HG02938 (cell line): ENCODE measurements at regions not wholly inside any gene's neighbourhood (a gene's known extent, or its start where the extent isn't known, plus 50 kb on each side); places are given as distances from the start of the nearest gene placed in this dataset.
"Not testable (repeated sequence)": the region's sequence is repeated elsewhere in the genome, so short reads cannot be mapped to it uniquely, and the experiment has no call there.

Source experiments
- ATAC-seq: cut with Tn5 transposase; IDR thresholded peaks from one replicate; pipeline ENCODE4 v1.9.1; 2021; ENCODE audit warnings: mild to moderate bottlenecking, moderate library complexity; ENCODE audit not compliant: unreplicated experiment

DNA sequence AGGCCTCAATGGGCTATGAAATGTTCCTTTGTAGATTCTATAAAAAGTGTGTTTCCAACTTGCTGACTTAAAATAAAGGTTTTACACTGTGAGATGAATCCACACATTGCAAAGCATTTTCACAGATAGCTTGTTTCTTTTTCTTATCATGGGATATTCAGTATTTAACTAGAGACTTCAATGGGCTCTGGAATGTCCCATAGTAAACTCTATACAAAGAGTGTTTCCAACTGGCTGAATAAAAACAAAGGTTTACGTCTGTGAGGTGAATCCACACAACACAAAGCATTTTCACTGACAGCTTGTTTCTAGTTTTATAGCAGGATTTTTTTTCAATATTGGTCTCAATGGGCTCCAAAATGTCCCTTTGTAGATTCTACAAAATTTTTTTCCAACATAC lies 550.1 kb downstream of the KCNJ18 start:
- no peak for ATAC-seq

DNA sequence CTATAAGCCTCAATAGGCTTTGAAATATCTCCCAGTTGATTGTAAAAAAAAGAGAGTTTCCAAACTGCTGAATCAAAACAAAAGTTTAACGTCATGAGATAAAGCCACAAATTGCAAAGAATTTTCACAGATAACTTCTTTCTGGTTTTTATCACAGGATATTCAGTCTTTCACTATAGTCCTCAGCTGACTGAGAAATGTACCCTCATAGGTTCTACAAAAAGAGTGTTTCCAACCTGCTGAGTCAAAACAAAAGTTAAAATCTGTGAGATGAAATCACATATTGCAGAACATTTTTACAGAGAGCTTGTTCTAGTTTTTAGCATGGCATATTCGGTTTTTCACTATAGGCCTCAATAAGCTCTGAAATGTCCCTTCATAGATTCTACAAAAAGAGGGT lies 559.2 kb downstream of the KCNJ18 start:
- ATAC-seq = no peak

DNA sequence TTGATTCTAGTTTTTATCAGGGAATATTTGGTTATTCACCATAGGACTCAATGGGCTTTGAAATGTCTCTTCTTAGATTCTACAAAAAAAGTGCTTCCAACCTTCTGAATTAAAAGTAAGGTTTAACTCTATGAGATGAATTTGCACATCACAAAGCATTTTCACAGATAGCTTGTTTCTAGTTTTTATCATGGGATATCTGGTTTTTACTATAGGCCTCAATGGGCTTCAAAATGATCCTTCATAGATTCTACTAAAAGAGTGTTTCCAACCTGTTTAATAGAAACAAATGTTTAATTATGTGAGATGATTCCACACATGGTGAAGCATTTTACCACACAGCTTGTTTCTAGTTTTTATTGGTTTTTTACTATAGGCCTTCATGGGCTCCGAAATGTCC lies 560.7 kb downstream of the KCNJ18 start:
- ATAC-seq = no peak

DNA sequence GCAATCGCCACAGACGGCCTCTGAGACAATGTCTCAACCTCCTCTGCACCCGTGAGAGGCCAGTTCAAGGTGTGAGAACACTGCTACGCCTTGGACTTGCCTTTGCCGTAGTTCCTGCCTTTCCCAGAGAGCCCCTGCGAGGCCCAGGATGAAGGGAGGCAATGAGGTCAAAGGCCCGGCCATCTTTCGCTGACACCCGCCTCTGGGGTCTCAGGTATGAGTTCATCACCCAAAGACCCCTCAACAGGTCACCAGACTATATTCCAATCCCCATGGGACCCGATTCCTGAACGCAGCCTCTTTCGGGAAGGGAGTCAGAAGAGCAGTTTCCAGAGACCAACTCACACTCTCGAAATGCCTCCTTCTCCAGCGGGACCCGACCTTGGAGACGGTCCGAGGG lies 573.5 kb downstream of the KCNJ18 start:
- no peak for ATAC-seq

DNA sequence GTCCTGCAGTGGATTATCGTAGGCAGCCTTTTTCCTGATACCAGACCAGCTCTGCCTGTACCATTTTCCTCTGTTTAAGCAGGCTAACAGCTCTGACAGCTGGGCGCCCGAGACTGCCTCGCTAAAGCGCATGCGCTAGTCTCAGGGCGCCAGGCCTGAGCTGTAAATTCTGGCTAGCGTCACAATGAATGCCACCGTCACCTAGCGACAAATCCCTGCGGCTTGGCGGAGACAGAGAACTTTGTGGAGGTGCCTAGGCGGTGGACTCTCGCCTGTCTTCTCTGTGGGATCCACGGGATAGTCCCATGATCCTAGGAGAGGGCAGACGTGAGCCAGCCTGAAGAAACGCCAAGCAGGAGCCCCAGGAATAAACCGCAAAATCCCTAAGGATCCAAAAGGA lies 573.9 kb downstream of the KCNJ18 start:
- ATAC-seq = no peak

DNA sequence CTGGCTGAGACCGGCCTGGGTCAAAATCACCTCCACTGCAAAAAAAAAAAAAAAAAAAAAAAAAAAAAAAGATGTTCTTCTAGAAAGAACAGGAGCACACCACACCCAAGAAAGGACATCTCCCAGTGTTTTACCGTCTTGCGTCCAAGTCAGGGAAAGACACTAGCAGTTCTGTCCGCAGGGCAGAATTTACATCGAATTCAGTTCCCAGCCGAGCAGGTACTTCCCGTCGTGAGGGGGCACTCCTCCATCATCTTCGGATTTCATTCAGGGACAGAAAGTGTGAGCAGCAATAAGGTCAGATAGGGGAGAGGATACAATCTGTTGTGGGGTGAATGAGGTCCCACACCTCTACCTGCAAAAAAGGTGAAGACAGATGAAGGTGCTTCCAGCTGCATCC lies 574.7 kb downstream of the KCNJ18 start:
- no peak for ATAC-seq

DNA sequence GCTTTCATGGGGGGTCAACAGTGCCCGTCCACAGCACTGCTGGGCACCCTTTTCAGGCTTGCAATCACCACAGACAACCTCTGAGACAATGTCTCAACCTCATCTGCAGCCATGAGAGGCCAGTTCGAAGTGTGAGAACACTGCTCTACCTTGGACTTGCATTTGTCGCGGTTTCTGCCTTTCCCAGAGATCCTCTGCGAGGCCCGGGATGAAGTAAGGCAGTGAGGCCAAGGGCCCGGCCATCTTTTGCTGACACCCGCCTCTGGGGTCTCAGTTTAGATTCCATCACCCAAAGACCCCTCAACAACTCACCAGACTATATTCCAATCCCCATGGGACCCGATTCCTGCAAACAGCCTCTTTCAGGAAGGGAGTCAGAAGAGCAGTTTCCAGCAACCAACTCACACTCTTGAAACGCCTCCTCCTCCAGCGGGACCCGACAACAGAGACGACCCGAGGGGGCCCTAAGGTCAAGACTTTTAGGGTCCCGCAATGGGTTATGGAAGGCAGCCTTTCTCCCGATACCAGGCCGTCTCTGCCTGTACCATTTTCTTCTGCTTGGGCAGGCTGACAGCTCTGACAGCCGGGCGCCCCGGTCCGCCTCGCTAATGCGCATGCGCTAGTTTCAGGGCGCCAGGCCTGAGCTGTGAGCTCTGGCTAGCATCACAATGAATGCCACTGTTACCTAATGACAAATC lies 576.0 kb downstream of the KCNJ18 start:
- no peak for ATAC-seq

DNA sequence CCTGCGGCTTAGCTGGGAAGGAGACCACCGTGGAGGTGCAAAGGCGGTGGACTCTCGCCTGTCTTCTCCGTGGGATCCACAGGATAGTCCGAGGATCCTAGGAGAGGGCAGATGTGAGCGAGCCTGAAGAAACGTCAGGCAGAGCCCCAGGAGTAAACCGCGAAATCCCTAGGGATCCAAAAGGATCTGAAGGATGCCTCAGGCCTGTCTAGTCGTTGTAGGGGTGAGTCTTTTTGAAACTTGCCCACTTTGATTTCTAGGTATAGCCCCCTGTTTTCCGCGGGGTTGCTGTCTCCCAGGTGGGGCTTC lies 576.5 kb downstream of the KCNJ18 start:
- no peak for ATAC-seq

DNA sequence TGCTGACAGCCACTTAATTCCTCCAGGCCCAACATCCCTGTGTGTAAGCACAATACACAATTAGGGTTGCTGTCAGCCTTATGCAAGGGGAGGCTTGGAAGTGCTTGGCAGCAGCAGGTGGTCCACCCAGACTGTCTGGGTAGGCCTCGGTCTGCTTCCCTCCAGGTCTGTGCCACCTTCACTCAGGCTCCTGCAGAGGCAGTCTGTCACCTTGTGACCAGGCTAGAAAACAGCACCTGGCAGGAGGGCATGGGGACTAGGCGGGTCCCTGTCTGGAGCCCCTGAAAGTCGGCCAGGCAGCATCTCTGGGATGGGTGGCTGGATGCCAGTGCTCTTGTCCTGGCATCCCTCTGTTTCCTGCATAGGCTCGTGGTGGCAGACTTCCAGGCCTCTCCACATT lies 578.1 kb downstream of the KCNJ18 start:
- ATAC-seq = no peak

DNA sequence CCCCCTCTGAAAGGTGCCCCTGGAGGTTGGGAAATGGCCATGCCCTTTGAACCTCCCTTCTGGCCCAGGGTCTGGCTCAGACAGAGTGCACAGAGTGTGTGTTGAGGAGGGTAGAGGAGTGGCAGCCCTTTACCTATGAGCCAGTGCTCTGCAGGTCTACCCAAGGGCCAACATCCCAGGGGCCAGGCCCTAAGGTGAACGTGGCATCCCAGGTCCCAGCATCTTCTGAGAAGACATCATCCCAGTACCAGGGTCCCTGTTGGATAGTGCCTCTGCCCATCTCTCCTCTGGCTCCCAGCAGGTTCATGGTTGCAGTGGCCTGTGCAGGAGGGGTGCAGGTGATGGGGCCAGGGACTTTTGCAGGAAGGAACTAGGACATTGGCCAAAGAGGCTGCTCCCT lies 578.5 kb downstream of the KCNJ18 start:
- ATAC-seq = not testable (repeated sequence)

DNA sequence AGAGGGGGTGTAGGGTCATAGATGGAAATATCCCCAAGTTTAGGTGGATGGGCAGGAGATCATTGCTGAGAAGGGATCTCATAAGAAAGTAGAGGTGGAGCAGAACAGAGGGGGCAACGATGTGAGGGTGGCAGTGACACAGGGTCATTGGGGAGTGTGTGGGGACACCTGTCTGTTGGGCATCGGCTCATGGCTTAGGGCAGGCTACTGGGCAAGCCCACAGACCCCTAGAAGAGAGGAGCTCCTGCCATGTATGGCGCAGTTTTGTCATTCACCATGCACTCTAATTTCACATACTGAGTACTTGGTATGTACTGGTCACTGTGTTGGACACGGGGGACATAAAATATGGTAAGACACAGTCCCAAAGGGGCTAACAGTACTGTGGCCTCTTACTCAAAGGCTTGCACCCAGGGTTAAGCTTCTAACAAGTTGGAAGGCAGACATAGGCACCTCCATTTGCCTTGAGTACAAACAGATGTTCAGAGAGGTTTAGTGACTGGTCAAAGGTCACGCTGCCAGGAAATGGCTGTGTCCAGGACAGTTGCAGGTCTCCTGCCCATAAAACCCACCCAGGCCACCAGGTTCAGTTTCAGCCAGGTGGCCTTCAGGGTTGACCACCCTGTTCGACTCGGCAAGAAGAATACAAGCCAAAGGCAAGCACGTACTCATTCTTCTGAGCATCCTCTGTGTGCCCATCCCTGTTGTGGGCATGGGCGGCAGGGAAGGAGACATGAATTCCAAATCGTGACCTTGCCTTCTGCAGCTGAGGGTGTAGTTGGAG lies 580.2 kb downstream of the KCNJ18 start:
- ATAC-seq = no peak

DNA sequence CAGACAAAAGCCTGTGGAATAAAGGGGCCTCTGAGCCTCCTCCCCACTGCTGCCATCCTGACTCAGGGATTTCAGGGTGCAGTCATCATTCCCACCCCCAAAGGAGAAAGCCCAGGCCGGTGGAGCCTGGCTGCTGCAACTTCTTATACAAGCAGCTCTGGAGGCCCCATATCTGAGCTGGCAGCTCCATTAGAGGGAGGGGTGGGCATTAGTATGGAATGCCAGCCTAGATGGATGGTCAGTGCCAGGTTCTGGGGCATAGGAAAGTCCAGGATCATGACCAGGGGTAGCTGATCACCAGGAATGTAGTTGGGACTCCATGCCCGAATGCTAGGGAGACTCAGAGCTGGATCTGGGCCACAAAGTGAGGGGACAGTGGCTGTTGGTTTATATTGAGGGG lies 581.0 kb downstream of the KCNJ18 start:
- ATAC-seq = no peak

DNA sequence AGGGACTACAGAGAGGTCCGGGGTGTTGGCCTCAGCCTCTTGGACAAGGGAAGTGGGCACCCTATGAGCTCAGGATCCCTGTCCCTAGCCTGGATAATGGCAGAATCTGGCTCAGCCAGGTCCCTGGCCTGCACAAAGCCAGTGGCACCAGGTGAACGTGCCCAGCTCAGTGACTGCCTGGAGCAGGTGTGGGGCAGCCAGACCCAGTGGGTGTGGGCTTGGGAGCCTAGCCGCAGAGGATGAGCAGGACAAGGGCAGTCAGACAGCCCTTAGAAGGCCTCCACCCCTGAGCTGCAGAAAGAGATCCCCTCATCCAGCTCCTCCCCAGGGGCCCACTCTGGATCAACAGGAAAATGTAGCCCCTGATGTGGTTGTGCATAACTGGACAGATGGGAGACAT lies 585.3 kb downstream of the KCNJ18 start:
- ATAC-seq = no peak

DNA sequence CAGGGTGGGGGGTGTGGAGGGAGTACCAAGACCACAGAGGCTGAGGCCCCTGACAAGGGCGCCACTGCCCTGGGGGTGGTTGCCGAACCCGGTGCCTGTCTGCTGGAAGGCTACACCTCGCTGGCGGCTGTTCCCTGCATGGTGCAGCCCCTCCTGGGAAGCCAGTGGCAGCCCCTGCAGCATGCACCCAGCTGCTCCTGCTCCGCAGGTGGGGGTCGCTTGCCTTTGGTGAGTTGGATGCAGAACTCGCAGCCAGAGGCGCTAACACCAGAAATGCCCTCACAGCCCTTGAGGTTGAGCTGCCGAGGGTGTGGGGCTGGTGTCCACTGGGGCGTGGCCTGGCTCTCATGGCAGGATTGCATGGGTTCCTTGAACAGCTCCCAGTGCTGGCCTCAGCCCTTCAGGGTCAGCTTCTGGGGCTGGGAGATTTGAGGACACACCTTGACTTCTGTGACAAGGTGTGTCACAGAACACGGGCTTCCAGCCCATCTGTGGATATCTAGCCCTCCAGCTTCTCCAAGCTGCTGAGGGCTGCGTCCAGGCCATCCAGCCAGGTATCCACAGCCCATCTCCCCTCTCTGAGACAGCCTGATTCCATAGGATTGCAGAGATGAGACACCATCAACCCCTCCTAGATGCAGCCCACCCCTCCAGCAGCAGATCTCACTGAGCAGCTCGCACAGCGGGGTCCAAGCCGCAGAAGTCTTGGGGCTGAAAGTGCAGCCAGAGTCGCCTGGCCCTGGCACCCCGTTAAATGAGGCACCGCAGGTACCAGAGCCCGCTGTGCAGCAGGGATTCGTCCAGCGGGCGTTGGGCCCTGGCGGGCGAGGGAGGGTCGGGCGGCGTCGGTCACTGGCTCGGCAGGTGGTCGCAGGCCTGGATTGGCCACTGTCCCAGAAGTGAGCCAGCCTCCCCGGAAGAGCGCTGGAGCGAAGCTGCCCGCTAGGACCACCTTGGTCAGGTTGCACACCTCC lies 586.3 kb downstream of the KCNJ18 start:
- no peak for ATAC-seq

DNA sequence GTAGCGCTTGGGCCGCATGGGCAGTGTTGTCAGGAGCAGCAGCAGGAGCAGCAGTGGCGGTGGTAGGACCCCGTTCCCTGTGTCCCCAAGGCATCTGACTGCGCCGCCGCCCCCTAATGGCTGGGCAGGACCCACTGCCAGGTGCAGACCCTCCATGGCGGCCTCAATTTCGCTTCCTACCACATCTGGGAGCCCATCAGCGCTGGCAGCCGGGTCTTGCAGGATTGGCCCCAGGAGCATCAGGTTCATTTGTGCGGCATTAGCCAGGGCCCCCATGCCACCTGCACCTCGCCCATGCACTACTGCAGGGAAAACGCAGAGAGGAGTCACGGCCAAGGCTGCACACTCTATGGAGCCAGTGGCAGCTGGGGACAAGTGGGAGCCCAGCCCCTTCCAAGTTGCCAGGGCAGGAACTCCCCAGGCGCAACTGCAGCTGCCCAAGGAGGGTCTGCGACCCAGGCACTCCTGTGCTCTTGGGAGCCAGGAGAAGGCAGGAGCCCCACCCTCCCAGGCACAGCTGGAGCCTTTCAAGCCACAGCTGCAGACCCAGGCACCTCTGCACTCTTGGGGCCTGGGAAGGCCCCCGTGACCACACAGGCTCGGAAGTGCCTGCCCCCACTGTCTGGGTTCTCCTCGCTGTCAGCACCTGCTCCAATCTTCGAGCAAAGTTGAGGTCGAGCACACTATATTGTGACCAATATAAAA lies 594.2 kb downstream of the KCNJ18 start:
- ATAC-seq = no peak

DNA sequence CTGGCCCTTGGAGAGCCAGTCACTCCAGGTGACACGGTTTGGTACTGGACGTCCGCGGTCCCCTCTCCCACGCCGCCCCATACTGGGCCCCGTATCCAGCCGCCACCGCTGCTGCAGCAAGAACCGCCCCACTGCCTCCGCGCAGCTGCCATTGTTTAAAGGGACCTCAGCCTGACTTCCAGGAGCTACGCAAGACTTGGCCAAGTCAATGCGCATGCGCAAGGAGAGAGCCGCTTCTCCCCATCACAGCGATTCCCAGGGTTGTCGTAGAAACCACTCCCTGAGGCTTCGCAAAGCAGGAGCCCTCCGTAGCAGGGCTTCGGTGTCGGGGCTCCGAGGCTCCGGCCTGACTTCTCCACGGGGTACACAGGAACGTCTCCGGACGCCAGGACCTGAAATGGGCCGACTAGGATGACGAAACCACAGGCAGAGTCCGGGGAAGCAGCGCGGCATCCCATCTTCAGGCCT lies 606.2 kb downstream of the KCNJ18 start:
- not testable (repeated sequence) for ATAC-seq

DNA sequence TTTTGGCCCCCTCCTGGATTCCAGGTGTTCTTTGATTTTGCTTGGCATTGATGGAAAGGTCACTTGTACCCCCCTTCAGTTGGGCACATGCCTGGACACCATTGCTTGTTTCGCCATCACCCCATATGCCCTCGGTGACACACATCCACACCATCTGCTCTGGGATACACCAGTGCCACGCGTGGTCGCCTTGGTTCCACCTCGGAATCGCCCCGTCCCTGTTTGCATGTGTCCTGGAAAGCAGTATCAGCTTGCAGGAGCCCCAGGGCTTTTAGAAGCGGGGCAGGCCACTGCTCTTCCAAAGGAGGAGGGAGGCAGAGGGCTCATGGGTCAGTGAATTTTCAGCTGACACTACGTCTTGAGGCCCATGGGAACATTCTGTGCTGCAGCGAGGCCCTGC lies 607.9 kb downstream of the KCNJ18 start:
- no peak for ATAC-seq

DNA sequence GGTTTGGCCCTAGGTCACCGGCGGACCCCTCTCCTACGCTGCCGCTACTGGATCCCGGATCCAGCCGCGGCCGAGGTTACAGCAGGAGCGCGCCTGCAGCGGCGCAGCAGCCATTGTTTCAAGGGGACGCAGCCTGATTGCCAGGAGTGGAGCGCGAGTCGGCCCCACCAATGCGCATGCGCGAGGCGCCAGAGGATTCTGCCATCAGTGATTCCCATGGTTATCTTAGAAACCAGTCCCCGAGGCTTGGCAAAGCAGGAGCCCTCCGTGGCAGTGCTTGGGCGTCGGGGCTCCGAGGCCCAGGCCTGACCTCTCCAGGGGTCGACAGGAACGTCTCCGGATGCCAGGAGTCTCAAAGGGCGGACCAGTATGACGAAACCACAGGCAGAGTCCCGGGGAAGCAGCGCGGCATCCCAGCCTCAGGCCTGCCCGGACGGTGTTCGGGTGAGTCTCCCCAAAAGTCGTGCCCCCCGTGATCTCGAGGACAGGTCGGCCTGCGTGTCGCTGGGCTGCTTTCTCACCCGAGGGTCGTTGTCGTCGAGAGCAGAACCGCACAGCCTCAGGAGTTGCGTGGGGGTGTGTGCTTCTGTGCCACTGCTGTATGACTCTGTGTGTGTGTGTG lies 608.5 kb downstream of the KCNJ18 start:
- no peak for ATAC-seq

DNA sequence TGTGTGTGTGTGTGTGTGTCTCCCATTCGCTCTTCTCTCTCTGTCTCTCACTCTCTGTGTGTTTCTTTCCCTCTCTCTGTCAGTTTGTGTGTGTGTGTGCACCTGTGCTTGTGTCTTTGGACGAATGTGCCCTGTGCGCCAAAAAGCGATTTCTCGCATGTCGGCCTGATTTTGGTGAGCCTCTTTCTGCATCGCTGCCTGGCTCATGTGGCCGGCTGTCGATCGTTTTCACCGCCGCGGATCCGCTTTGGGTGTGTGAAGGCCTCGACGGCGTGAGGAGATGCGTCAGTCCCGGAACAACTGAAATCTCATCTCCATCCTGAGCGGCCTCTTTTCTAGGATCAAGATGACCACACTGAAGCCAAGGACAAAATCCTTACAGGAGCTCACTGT lies 609.0 kb downstream of the KCNJ18 start:
- no peak for ATAC-seq

DNA sequence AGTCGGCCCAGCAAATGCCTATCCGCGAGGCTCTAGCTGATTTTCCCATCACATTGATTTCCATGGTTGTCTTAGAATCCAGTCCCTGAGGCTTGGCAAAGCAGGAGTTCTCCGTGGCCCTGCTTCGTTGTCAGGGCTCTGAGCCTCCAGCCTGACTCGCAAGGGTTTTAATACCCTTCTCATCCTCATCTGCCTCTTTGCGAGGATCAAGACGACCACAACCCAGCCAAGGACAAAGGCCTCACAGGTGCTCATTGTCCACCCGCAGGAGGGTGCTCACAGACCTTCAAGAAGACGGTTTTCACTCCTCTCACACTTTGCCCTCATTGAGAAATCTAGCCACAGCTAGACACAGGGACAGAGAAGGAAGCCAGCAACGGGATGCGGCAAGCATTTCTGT lies 610.8 kb downstream of the KCNJ18 start:
- no peak for ATAC-seq
